ENCODE measurements at regions not wholly inside any gene's neighbourhood (a gene's known extent, or its start where the extent isn't known, plus 50 kb on each side); places are given as distances from the start of the nearest gene placed in this dataset.
"Not testable (repeated sequence)": the region's sequence is repeated elsewhere in the genome, so short reads cannot be mapped to it uniquely, and the experiment has no call there.

GRCh38 chr7:19530852-19531251 is 178.0 kb downstream of the POLR1F start:
- DNase-seq, result no peak

- no peak for DNase-seq
Observed at GRCh38 chr7:19530261-19530660, 178.6 kb downstream of the POLR1F start.

- DNase-seq, result no peak
Observed at GRCh38 chr7:19526639-19527038, 182.2 kb downstream of the POLR1F start.

- DNase-seq, result no peak
Observed at GRCh38 chr7:19522486-19522885, 186.4 kb downstream of the POLR1F start.

DNA sequence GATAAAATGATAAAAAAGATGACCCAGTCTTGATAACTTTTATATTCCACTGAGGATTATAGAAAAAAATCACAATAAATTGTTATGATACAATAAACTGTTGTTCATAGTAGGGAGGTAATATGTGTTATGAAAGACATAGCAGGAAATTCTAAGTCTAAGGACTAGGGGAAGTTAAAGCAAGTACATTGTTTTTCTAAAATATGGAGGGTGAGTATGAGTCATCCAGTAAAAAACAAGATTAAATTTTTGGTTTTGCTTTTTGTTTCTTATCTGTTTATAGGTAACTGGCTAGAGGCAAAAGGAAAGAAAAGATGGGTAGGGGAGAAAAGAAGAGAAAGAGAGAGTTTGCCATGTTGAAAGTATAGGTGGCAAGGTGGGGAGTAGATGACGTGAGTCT is 188.4 kb downstream of the POLR1F start:
- DNase-seq, result no peak

DNA sequence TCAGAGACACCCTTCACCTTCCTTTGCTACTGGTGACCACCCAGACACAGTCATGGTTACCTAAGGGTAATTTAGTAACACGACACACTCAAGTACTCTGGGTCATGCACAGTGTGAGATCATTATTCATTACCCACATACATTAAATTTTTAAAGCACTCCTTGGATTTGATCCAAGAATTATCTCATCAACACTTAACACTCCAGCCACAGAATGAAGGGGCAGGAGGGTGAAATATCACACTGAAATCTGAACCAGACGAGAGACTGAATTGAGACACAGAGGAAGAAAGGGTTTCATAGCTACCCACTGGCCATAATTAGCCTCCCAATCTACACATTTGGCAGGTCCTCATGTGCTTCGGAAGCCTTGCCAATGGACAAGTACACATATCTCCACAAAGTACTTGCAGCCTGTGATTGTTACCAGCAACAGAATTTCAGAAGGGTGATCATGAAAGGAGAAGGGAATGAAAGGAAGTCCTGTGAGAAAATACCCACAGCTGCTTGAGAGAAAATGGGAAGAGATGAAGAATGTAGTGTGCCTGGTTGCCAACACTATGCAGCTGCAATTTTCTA is 189.3 kb downstream of the POLR1F start:
- DNase-seq, result no peak

- DNase-seq, result not testable (repeated sequence)
Observed at GRCh38 chr7:19517546-19517945, 191.3 kb downstream of the POLR1F start.

GRCh38 chr7:19508821-19509220 is 200.0 kb downstream of the POLR1F start:
- no peak for DNase-seq

DNA sequence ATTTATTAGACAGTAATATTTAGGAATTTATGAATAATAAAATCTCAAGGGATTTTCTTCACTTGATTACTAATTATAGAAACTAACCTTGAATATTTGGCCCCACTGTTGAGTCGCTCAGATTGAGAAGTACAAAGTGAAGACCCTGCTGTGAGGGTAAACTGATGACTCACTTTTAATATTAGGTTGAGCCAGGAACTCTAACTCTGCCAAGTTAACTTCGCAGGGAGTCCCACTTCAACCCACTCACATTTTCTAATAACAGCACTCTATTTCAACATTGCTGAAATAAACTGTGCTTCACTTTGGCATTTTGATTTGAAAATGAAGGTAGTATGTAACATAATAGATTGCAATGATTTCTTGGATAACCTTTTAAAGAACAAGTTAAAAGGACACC is 200.7 kb downstream of the POLR1F start:
- DNase-seq, result no peak

DNA sequence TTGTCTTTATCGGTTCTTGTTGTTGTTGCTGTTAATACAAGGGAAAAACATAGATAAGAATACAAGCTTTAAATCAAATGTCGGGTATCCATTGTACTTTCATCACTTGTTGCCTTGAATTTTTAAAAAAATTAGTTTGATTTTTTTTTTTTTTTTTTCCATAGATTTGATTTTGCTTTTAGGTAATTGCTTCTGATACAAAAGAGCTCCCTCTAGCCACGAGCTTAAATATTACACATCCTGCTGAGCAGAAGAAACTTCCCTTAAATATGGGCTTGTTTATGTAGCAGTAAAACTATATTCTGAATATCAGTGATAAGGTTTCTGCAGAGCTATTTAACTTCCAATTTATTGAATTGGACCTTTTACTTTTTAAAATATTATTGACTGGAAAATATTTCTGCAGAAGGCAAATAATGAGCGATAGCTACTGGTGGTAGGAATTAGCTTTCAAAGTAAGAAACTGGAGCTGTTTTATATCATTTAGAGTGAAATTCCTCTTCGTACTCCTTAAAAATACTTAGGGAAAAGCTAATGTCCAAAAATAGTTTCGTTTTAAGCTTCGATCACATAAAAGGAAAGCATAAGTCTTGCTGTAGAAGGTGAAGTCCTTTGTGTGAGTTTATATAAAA is 216.9 kb downstream of the POLR1F start:
- DNase-seq, result no peak

DNA sequence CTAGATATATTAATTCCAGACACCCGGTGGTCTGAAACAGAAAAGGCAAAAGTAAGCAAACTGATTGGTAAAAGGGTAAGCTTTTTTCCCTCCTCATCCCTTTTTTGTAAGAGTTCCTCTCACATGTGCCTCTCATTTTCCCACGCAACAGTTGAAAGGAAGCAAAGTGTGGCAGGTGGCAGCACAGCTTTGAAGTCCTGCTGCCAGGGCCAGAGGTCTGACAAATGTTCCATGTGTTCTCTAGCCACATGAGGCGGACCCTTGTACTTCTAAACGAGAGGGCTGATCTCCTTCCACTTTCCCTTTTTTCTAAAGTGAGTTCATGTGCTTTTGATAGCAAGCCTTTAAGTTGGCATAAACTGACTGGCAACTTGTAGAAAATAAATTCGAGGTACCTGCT is 217.5 kb downstream of the POLR1F start:
- no peak for DNase-seq

GRCh38 chr7:19489162-19489820 is 219.5 kb downstream of the POLR1F start:
- no peak for DNase-seq

- no peak for DNase-seq
Observed at GRCh38 chr7:19488056-19488455, 220.8 kb downstream of the POLR1F start.

- DNase-seq, result no peak
Observed at GRCh38 chr7:19482628-19483027, 226.2 kb downstream of the POLR1F start.

DNA sequence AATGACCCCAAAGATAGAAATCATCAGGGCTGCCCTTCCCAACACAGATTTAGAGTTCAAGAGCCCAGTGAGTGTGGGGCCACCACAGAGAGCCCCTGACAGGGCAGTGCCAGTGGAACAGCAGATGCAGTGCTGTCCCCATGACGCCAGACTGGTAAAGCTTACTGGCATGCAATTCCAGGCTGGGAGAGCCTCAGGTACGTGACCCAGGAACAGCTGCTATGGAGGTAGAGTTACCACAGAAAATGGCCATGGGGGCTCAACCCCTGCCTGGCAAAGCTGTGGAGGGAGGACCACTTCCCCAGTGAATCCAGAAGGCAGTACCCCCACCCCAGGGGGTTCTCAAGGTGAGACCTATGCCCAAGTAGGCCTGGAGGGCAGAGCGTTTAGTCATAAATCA is 228.5 kb downstream of the POLR1F start:
- DNase-seq, result no peak

GRCh38 chr7:19470031-19470430 is 238.8 kb downstream of the POLR1F start:
- no peak for DNase-seq

DNA sequence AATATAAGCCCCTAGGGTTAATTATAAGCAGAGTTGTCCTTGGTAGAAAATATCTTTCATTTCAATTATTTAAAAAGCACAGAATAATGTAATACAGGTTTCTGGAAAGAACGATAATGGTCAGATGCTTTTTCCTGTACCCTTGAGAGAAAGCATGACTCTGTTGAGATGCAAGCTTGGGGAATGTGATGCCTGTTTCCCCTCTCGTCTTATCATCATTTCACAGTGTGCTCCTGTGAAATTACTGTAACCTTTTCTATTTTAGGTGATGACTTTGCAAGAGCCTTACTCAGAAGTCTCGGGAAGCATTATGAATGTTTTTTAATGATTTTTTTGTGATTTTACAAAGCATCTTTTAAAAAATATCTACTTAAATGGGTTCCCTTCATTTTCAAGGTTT is 243.0 kb downstream of the POLR1F start:
- no peak for DNase-seq

DNA sequence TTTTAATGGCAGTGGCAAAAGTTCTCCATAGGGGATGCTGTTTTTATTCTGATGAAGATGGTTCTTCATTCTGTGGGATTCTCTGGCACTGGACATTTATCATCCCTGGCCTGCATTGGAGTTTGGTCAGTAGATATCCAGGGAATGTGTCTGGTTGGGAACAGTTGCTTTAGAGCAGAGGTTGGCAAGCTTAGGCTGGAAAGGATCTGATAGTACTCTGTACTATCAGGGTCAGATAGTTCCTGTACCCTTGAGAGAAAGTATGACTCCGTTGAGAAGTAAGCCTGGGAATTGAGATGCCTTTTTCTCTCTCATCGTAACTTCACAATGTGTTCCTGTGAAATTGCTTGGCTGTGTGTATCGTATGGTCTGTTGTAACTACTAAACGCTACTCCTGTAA is 244.1 kb downstream of the POLR1F start:
- DNase-seq, result no peak

DNA sequence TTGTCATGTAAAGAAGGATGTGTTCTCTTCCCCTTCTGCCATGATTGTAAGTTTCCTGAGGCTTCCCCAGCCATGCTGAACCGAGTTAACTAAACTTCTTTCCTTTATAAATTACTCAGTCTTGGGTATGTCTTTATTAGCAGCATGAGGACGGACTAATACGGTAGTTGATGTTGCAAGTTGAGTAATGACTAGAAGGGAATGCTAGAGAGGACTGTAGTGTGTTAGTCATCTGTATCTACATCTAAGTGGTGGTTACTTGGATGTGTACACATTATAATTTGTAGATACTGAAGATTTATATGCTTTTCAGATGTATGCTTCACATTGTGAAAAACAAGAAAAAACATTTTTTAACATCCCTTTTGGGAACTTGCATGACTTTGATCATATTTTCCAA is 244.6 kb downstream of the POLR1F start:
- no peak for DNase-seq

GRCh38 chr7:19463581-19463980 is 245.3 kb downstream of the POLR1F start:
- no peak for DNase-seq

DNA sequence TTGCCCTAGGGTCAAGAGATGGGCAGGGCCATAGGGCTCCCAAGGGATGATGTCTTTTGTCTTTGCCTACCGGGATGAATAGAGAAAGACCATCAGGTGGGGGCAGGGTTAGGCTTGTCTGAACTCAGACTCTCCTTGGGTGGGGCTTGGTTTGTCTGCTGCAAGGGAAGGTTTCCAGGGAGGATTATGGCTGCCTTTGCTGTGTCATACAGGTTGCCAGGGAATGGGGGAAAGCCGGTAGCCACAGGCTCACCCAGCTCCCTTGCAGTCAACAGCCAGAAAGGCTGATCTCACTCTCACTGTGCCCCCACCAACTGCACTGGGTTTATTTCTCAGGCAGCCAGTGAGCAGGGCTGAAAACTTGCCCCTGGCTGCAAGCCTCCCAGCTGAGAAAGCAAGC is 253.2 kb downstream of the POLR1F start:
- no peak for DNase-seq

- DNase-seq, result no peak
Observed at GRCh38 chr7:19448091-19448490, 260.7 kb downstream of the POLR1F start.

DNA sequence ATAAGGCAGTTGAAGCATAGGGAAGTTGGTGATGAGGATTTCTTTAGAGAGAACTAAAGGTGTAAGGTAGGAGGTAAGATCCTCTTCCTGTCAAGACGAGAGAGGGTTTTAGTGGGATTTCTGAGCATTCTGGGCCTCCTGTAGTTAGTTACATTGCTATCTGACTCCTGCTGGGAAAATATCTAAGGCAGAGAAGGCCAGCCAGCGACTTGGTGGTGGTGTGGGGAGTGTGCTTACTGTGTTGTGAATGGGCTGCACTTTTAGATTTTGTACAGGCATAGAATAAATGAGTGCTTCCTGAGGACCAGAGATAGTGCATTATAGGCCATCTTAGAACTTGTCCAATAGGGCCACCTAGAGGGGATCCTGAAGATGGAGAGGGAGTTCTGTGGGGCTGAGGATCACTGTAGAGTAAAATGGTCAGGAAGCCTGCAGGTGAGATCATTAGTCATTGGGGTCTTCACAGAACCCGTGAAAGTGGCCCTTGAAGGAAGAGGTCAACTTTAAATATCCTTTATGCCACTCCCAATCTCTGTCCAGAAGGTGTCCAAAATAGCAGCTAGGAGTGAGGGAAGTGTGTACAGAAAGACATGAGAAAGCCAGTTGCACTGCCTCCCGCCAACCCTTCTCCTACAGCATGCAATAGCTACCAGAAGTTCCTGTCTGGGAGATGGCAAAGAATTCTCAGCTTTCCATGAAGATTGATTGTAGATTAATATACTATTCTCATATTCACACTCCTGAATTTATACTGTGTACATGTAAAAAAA is 266.6 kb downstream of the POLR1F start:
- DNase-seq, result no peak

- no peak for DNase-seq
Observed at GRCh38 chr7:19439517-19439916, 269.3 kb downstream of the POLR1F start.

All from right forelimb (tissue), 1 donor.